ENCODE measurements at regions not wholly inside any gene's neighbourhood (a gene's known extent, or its start where the extent isn't known, plus 50 kb on each side); places are given as distances from the start of the nearest gene placed in this dataset.
A peak's percentile ranks its signal among the peaks of the same experiment; 100 is the strongest.
"Not testable (repeated sequence)": the region's sequence is repeated elsewhere in the genome, so short reads cannot be mapped to it uniquely, and the experiment has no call there.

DNA sequence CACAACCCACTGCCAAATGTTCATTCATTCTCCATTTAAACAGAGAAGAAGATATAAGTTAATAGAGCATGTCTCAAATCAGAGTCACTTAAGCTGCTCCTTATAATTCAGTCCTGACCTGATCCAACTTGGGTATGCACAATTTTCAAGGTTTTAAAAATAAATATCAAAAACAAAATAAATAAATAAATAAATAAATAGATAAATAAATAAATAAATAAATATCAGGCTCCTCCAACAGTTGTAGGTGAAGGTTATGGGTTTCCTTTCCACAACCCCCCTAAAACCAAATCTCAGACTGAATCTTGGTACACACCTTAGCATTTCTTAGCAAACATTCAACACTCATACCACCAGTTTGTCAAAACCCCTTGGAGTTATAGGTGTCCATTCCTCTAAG lies 204.4 kb downstream of the PARM1 start:
- Histone ChIP-seq H3K27me3 (no peaks in the 10 kb centered on the region), H3K4me3 (no peak overlapping the region), H3K27ac (no peak overlapping the region), H3K9me3 (no peaks in the 10 kb centered on the region), H3K36me3 (no peaks in the 10 kb centered on the region), H3K4me1 (no peaks in the 10 kb centered on the region)
- TF ChIP-seq POLR2A (IDR thresholded peaks at IDR 0.05), result no peak
- TF ChIP-seq, protein P1, sequence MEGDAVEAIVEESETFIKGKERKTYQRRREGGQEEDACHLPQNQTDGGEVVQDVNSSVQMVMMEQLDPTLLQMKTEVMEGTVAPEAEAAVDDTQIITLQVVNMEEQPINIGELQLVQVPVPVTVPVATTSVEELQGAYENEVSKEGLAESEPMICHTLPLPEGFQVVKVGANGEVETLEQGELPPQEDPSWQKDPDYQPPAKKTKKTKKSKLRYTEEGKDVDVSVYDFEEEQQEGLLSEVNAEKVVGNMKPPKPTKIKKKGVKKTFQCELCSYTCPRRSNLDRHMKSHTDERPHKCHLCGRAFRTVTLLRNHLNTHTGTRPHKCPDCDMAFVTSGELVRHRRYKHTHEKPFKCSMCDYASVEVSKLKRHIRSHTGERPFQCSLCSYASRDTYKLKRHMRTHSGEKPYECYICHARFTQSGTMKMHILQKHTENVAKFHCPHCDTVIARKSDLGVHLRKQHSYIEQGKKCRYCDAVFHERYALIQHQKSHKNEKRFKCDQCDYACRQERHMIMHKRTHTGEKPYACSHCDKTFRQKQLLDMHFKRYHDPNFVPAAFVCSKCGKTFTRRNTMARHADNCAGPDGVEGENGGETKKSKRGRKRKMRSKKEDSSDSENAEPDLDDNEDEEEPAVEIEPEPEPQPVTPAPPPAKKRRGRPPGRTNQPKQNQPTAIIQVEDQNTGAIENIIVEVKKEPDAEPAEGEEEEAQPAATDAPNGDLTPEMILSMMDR (IDR thresholded peaks at IDR 0.05), result no peak
- DNase-seq, result no peak
- intact Hi-C loops (cut with DNase I), result no loop called here

DNA sequence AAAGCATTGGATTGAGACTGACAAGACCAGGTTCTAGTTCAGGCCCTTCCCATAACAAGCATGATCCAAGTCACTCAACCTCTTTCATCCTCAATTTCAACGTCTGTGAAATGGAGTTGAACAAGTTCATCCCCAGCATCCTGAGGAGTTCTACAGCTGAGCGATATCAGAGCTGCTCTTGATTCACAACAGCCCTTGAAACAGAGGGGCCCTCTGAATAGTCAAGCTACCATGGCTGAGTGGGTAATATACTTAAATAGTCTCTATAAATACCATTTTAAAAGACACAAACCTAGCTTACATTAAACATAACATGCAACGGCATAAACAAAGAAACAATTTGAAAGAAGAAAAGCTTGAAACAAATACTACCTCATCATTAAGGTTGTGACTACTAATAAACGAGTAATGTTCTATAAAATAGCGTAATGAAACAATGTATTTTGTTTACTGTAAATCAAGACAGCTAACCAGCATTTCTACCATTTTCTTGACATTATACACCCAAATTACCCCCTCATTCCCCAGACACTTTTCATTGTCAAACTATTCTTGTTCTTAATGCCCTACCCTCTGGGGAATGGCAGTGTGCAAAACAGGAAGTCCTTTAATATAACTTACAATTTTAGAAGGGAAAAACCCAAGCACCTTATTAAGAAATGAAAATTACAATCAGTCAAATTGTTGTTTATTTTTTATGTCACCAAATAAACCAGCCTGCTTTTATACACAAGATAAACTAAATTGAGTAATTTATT lies 202.3 kb downstream of the PARM1 start:
- H3K27ac ChIP-seq, result no peak overlapping the region
- H3K9me3 ChIP-seq, result no peaks in the 10 kb centered on the region
- DNase-seq, result no peak
- no peaks in the 10 kb centered on the region for H3K4me1 ChIP-seq
- no peaks in the 10 kb centered on the region for H3K36me3 ChIP-seq
- intact Hi-C loops (cut with DNase I), result no loop called here
- H3K27me3 ChIP-seq, result no peaks in the 10 kb centered on the region
- H3K4me3 ChIP-seq, result no peak overlapping the region
- TF ChIP-seq, protein P1 (IDR thresholded peaks at IDR 0.05), result no peak
- no peak for TF ChIP-seq POLR2A (IDR thresholded peaks at IDR 0.05)
- 62 to 82% methylated on average over 5 of the region's 5 CpGs for WGBS, 2 donors

GRCh38 chr4:75126870-75127269 lies 194.0 kb downstream of the PARM1 start:
- Histone ChIP-seq H3K27ac (peak overlapping the region; percentile 24 to 63 (median 58)), H3K4me3 (peak overlapping the region; percentile 24 to 52 (median 36))
- intact Hi-C loops (cut with DNase I); DNase-seq; H3K27me3 ChIP-seq; H3K4me1 ChIP-seq; H3K36me3 ChIP-seq; H3K9me3 ChIP-seq: not testable (repeated sequence)
- 50 to 83% methylated on average over 1 to 3 of the region's 21 CpGs for WGBS, 2 donors

- peak overlapping the region in 3 of 4 donors; percentile 54 to 63 (median 62) for H3K27ac ChIP-seq
- intact Hi-C loops (cut with DNase I), result no loop called here
- no peaks in the 10 kb centered on the region for H3K9me3 ChIP-seq
- no peak for TF ChIP-seq POLR2A (IDR thresholded peaks at IDR 0.05)
- TF ChIP-seq, protein P1 (IDR thresholded peaks at IDR 0.05), result no peak
- no peaks in the 10 kb centered on the region for H3K27me3 ChIP-seq
- H3K4me3 ChIP-seq, result peak overlapping the region in 1 of 4 donors; percentile 52
- H3K4me1 ChIP-seq, result peaks cover 0 to 9% (median 0%) of the 10 kb centered on the region in 3 donors
- no peak for DNase-seq
- H3K36me3 ChIP-seq, result no peaks in the 10 kb centered on the region
Observed at GRCh38 chr4:75126058-75126457, 193.1 kb downstream of the PARM1 start.

- Histone ChIP-seq H3K9me3 (peaks cover 0 to 11% (median 0%) of the 10 kb centered on the region in 3 donors), H3K4me3 (no peak overlapping the region), H3K27me3 (no peaks in the 10 kb centered on the region), H3K36me3 (peaks cover 0 to 3% (median 0%) of the 10 kb centered on the region in 3 donors), H3K4me1 (peaks cover 0 to 9% (median 0%) of the 10 kb centered on the region in 3 donors), H3K27ac (no peak overlapping the region)
- no peak for DNase-seq
- TF ChIP-seq POLR2A (IDR thresholded peaks at IDR 0.05), result no peak
- TF ChIP-seq, protein P1 (IDR thresholded peaks at IDR 0.05), result no peak
- intact Hi-C loops (cut with DNase I), result no loop called here
Observed at GRCh38 chr4:75122424-75123014, 189.6 kb downstream of the PARM1 start.

Data from esophagus squamous epithelium (tissue), 5 donors.